Right lobe of liver (tissue), 6 donors: ENCODE measurements at regions not wholly inside any gene's neighbourhood (a gene's known extent, or its start where the extent isn't known, plus 50 kb on each side); places are given as distances from the start of the nearest gene placed in this dataset.
"Not testable (repeated sequence)": the region's sequence is repeated elsewhere in the genome, so short reads cannot be mapped to it uniquely, and the experiment has no call there.

ENCODE experiments used
- ATAC-seq, 4 donors: fragments of 200-7000 bp; cut with Tn5 transposase; one replicate each; pipeline ENCODE4 v1.9.1; 2020; ENCODE audit warnings: mild to moderate bottlenecking in 4 of 4, moderate library complexity in 4 of 4
- DNase-seq, 3 donors: peaks; one replicate each; pipeline ENCODE4 v3.0.0-alpha.2; 2020
- H3K27ac ChIP-seq, 3 donors: fragments of 200-600 bp; one replicate each; pipeline ENCODE4 v1.8.0; 2022
- H3K27me3 ChIP-seq, 2 donors: fragments of 200-600 bp; one replicate each; pipeline ENCODE4 v1.8.0; 2022
- H3K36me3 ChIP-seq, 4 donors: fragments of 200-600 bp; sonication (generic) in 1 of 4; one replicate each; pipeline versions ENCODE4 v1.5.1 to v1.8.0; 2017 to 2022; ENCODE audit warnings: control low read depth in 1 of 4
- H3K4me1 ChIP-seq, 4 donors: fragments of 200-600 bp; sonication (generic) in 1 of 4; one replicate each; pipeline versions ENCODE4 v1.5.1 to v1.8.0; 2017 to 2022; ENCODE audit warnings: control low read depth in 1 of 4
- H3K4me3 ChIP-seq, 3 donors: fragments of 200-600 bp; one replicate each; pipeline ENCODE4 v1.8.0; 2022
- H3K9me3 ChIP-seq, 4 donors: fragments of 200-600 bp; sonication (generic) in 1 of 4; one replicate each; pipeline versions ENCODE4 v1.5.1 to v1.8.0; 2017 to 2022; ENCODE audit warnings: control low read depth in 1 of 4
- POLR2A ChIP-seq: fragments of 450-650 bp; IDR thresholded peaks from one replicate; pipeline ENCODE4 v1.6.1; 2017; ENCODE audit warnings: antibody characterized with exemption, mild to moderate bottlenecking
- WGBS: methylation state at CpG from one replicate; pipeline ENCODE4 v1.1.6; 2018; ENCODE audit warnings: low coverage, low lambda C conversion rate; ENCODE audit not compliant: insufficient coverage; ENCODE audit errors: missing lambda C conversion rate; 5-methylcytosine and 5-hydroxymethylcytosine counted together
- intact Hi-C, 2 donors: fragments of 100-400 bp; cut with DNase I; formaldehyde crosslinking; loops; one replicate each; pipeline versions ENCODE4 v1.11.2 to v1.14.1; 2022
- TF ChIP-seq, protein P1 (sequence below), 4 donors: fragments of 200-600 bp in 3 of 4; fragments of 450-650 bp in 1 of 4; IDR thresholded peaks; one replicate each; pipeline versions ENCODE4 v1.5.1 to v1.8.0; 2016 to 2022; ENCODE audit warnings: antibody characterized with exemption in 4 of 4, mild to moderate bottlenecking in 2 of 4
- donor health status: DM: no; HTN: yes; CAD: no.
- donor health status: DM: no; HTN: no; CAD: no.
- donor health status: DM: no; HTN: no; CAD: no.
- donor health status: DM: no; HTN: yes; CAD: no.
- donor health status: DM: no; HTN: yes; CAD: no.

DNA sequence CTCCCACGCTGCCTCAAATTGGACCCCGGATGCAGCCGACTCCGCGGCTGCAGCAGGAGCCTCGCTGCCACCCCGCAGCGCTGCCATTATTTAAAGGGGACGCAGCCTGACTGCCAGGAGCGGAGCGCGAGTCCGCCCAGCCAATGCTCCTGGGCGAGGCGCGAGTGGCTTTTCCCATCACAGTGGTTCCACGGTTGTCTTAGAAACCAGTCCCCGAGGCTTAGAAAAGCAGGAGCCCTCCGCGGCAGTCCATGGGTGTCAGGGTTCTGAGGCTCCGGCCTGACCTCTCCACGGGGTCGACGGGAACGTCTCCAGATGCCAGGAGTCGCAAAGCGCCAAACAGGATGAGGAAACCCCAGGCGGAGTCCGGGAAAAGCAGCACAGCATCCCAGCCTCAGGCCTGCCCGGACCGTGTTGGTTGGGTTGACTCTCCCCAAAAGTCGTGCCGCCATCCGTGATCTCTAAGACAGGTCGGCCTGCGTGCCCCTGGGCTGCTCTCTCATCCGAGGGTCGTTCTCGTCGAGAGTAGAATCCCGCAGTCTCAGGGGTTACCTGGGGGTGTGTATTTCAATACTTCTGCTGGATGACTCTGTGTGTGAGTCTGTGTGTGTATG is 975.8 kb upstream of the DEFB115 start:
- TF ChIP-seq POLR2A, result no peak
- H3K36me3 ChIP-seq, result no peaks in the 10 kb centered on the region
- no peak overlapping the region for H3K27ac ChIP-seq
- ATAC-seq (no peak), DNase-seq (no peak)
- intact Hi-C loops, result no loop called here
- H3K4me3 ChIP-seq, result no peak overlapping the region
- H3K4me1 ChIP-seq, result no peaks in the 10 kb centered on the region
- WGBS, result 70% methylated on average over 2 of the region's 41 CpGs
- no peaks in the 10 kb centered on the region for H3K9me3 ChIP-seq
- no peaks in the 10 kb centered on the region for H3K27me3 ChIP-seq

DNA sequence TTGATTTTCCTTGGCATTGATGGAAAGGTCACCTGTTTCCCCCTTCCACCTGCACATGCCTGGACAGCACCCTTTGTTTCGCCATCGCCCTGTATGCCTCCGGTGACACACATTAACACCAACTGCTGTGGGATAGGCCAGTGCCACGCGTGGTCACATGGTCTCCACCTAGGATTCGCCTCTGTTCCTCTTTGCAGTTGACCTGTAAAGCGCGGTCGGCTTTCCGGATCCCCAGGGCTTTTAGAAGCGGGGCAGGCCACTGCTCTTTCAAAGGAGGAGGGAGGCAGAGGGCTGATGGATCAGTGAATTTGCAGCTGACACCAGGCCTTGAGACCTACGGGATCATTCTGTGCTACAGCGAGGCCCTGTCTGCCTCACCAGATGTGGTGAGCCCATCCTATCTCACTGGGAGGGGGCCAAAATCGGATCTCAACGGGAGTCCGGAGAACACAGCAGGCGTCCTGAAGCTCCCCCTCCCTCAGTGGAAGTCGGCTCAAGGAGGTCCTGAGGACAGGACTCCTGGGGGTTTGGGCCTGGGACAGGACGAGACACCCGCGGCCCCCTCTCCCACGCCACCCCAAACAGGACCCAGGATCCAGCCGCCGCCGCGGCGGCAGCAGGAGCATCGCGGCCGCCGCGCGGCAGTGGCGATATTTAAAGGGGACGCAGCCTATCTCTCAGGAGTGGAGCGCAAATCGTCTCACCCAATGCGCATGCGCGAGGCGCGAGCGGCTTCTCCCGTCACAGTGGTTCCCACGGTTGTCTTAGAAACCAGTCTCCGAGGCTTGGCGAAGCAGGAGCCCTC is 973.8 kb upstream of the DEFB115 start:
- WGBS, result 66% methylated on average over 10 of the region's 47 CpGs
- H3K27ac ChIP-seq, H3K9me3 ChIP-seq, H3K36me3 ChIP-seq, intact Hi-C loops, H3K4me1 ChIP-seq, ATAC-seq, H3K27me3 ChIP-seq: not testable (repeated sequence)
- DNase-seq, result peak; percentile 61 to 69 (median 68)
- H3K4me3 ChIP-seq, result peak overlapping the region in 1 of 3 donors; percentile 29

DNA sequence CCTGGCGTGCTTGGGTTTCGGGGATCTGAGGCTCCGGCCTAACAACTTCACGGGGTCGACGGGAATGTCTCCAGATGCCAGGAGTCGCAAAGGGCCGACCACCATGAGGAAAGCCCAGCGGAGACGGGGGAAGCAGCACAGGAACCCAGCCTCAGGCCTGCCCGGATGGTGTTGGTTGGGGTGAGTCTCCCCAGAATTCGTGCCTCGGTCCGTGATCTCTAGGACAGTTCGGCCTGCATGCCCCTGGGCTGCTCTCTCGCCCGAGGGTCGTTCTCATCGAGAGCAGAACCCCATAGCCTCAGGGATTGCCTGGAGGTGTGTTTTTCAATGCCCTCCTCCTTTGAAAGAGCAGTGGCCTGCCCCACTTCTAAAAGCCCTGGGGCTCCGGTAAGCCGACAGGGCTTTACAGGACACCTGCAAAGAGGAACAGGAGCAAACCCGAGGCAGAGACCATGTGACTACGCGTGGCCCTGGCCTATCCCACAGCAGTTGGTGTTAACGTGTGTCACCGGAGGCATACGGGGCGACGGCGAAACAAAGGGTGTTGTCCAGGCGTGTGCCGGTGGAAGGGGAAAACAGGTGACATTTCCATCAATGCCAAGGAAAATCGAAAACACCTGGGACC is 973.1 kb upstream of the DEFB115 start:
- Histone ChIP-seq H3K27me3 (no peaks in the 10 kb centered on the region), H3K4me1 (no peaks in the 10 kb centered on the region), H3K27ac (no peak overlapping the region), H3K36me3 (no peaks in the 10 kb centered on the region), H3K9me3 (no peaks in the 10 kb centered on the region), H3K4me3 (peak overlapping the region in 1 of 3 donors; percentile 29)
- DNase-seq, result no peak
- TF ChIP-seq POLR2A, result no peak
- TF ChIP-seq, protein P1, sequence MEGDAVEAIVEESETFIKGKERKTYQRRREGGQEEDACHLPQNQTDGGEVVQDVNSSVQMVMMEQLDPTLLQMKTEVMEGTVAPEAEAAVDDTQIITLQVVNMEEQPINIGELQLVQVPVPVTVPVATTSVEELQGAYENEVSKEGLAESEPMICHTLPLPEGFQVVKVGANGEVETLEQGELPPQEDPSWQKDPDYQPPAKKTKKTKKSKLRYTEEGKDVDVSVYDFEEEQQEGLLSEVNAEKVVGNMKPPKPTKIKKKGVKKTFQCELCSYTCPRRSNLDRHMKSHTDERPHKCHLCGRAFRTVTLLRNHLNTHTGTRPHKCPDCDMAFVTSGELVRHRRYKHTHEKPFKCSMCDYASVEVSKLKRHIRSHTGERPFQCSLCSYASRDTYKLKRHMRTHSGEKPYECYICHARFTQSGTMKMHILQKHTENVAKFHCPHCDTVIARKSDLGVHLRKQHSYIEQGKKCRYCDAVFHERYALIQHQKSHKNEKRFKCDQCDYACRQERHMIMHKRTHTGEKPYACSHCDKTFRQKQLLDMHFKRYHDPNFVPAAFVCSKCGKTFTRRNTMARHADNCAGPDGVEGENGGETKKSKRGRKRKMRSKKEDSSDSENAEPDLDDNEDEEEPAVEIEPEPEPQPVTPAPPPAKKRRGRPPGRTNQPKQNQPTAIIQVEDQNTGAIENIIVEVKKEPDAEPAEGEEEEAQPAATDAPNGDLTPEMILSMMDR (IDR thresholded peaks at IDR 0.05), result no peak
- WGBS, result 78% methylated on average over 14 of the region's 33 CpGs
- intact Hi-C loops, result no loop called here
- ATAC-seq, result no peak

DNA sequence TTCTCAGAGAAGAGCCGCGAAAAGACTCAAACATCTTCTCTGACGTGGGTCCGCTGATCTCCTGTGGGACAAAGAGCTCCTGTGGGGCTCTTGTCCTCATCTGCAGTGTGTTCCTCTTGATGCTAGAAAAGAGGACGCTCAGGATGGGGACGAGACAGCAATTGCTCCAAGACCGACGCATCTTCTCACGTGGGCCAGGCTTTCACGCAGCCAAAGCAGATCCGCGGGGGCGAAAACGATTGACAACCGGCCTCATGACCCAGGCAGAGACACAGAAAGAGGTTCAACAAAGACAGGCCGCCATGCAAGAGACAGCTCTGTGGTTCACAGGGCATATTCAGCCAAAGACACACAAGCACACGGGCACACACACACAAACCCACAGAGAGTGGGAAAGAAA is 971.8 kb upstream of the DEFB115 start:
- WGBS, result 74% methylated on average over 13 of the region's 17 CpGs
- intact Hi-C loops, result no loop called here
- no peak for TF ChIP-seq POLR2A
- TF ChIP-seq, protein P1 (IDR thresholded peaks at IDR 0.05), result no peak
- no peak for DNase-seq
- Histone ChIP-seq H3K9me3 (no peaks in the 10 kb centered on the region), H3K27ac (no peak overlapping the region), H3K4me1 (no peaks in the 10 kb centered on the region), H3K4me3 (no peak overlapping the region), H3K36me3 (no peaks in the 10 kb centered on the region), H3K27me3 (no peaks in the 10 kb centered on the region)
- ATAC-seq, result no peak

DNA sequence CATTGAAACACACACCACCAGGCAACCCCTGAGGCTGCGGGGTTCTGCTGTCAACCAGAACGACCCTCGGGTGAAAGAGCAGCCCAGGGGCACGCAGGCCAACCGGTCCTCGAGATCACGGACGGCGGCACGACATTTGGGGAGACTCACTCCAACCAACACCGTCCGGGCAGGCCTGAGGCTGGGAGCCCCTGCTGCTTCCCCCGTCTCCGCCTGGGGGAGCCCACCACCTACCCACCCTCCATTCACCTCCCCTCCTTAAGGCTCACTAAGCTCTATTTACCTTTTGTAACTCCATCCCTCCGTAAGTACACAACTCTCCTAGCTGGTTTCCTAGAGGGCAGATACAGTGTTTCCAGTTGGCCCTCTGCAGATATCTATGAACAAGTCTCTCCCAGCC is 971.3 kb upstream of the DEFB115 start:
- ATAC-seq, result no peak
- TF ChIP-seq, protein P1 (IDR thresholded peaks at IDR 0.05), result no peak
- TF ChIP-seq POLR2A, result no peak

DNA sequence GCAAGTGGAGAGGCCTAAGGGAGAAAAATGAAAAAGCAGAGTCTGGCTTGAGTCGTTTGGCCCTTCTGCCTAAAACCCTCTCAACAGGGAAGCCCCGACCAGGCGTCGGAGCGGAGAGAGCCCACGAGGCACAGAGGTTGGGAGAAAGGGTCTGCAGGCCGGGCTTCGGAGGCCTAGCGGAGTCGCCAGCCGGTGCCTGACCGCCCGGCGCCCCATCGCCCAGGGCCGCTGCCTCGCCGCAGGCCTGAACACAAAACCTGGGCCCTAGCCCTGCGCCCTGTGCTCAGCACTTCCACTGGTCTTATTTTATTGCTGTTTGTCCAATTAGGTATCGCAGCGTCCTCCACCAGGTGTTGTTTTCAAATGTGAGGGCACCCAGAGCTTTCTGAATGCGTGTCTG is 970.0 kb upstream of the DEFB115 start:
- H3K4me3 ChIP-seq, H3K36me3 ChIP-seq, H3K27me3 ChIP-seq, H3K27ac ChIP-seq, DNase-seq, H3K4me1 ChIP-seq, ATAC-seq, H3K9me3 ChIP-seq, intact Hi-C loops: not testable (repeated sequence)
- 23% methylated on average over 2 of the region's 22 CpGs for WGBS

More for the DNA sequence above, 971.3 kb upstream of the DEFB115 start:
- H3K27me3 ChIP-seq, result no peaks in the 10 kb centered on the region
- no peak for DNase-seq
- 74% methylated on average over 3 of the region's 15 CpGs for WGBS
- intact Hi-C loops, result no loop called here
- no peak overlapping the region for H3K27ac ChIP-seq
- H3K9me3 ChIP-seq, result no peaks in the 10 kb centered on the region
- H3K4me3 ChIP-seq, result no peak overlapping the region
- H3K36me3 ChIP-seq, result no peaks in the 10 kb centered on the region
- no peaks in the 10 kb centered on the region for H3K4me1 ChIP-seq
